Cardiac muscle cell (in vitro differentiated cells and primary cell): ENCODE measurements at regions not wholly inside any gene's neighbourhood (a gene's known extent, or its start where the extent isn't known, plus 50 kb on each side); places are given as distances from the start of the nearest gene placed in this dataset.

Experiments
- DNase-seq, 2 donors: peaks; one replicate each; pipeline versions ENCODE4 v3.0.0 to v3.0.0-alpha.2; 2010 to 2017; ENCODE audit warnings: low read depth in 1 of 2, low spot score in 1 of 2
- H3K27ac ChIP-seq: fragments of 200-600 bp; sonication (generic); 2 replicates; pipeline ENCODE4 v1.5.1; 2016
- H3K27me3 ChIP-seq: fragments of 200-600 bp; sonication (generic); 2 replicates; pipeline ENCODE4 v1.6.0; 2016; ENCODE audit warnings: control low read depth
- H3K36me3 ChIP-seq: fragments of 200-600 bp; sonication (generic); 2 replicates; pipeline ENCODE4 v1.5.1; 2016; ENCODE audit warnings: control low read depth
- H3K4me1 ChIP-seq: fragments of 200-600 bp; sonication (generic); 2 replicates; pipeline ENCODE4 v1.8.1; 2017; ENCODE audit warnings: low read depth, mild to moderate bottlenecking, mixed run types
- H3K4me3 ChIP-seq: fragments of 200-600 bp; sonication (generic); 2 replicates; pipeline ENCODE4 v1.5.1; 2016; ENCODE audit warnings: mild to moderate bottlenecking
- H3K9me3 ChIP-seq: fragments of 200-600 bp; sonication (generic); 2 replicates; pipeline ENCODE4 v1.5.1; 2017; ENCODE audit warnings: low read depth, mild to moderate bottlenecking, control low read depth
- CTCF ChIP-seq: IDR thresholded peaks from 2 replicates; pipeline ENCODE4 v1.5.1; 2012; ENCODE audit warnings: low read depth, mild to moderate bottlenecking, low read length

- no peak for TF ChIP-seq CTCF
- Histone ChIP-seq H3K9me3 (no peaks in the 10 kb centered on the region), H3K36me3 (no peaks in the 10 kb centered on the region), H3K27ac (no peak overlapping the region), H3K27me3 (no peaks in the 10 kb centered on the region), H3K4me1 (no peaks in the 10 kb centered on the region), H3K4me3 (no peak overlapping the region)
- DNase-seq: no peak
These were observed 575.4 kb downstream of the RWDD3 start for GRCh38 chr1:95809391-95809790.

GRCh38 chr1:95815511-95815910 lies 581.5 kb downstream of the RWDD3 start:
- H3K4me1 ChIP-seq: no peaks in the 10 kb centered on the region
- H3K9me3 ChIP-seq: no peaks in the 10 kb centered on the region
- no peaks in the 10 kb centered on the region for H3K36me3 ChIP-seq
- TF ChIP-seq CTCF: no peak
- H3K27me3 ChIP-seq: no peaks in the 10 kb centered on the region
- no peak overlapping the region for H3K27ac ChIP-seq
- no peak for DNase-seq
- H3K4me3 ChIP-seq: no peak overlapping the region

GRCh38 chr1:95829556-95829955 lies 595.5 kb downstream of the RWDD3 start:
- H3K4me3 ChIP-seq: no peak overlapping the region
- TF ChIP-seq CTCF: no peak
- H3K27me3 ChIP-seq: no peaks in the 10 kb centered on the region

GRCh38 chr1:95832370-95832769 lies 598.4 kb downstream of the RWDD3 start:
- Histone ChIP-seq H3K9me3 (no peaks in the 10 kb centered on the region), H3K4me1 (no peaks in the 10 kb centered on the region), H3K27ac (no peak overlapping the region), H3K27me3 (no peaks in the 10 kb centered on the region), H3K36me3 (no peaks in the 10 kb centered on the region), H3K4me3 (no peak overlapping the region)
- TF ChIP-seq CTCF: no peak
- no peak for DNase-seq

More at GRCh38 chr1:95829556-95829955, 595.5 kb downstream of the RWDD3 start:
- Histone ChIP-seq H3K36me3 (no peaks in the 10 kb centered on the region), H3K9me3 (no peaks in the 10 kb centered on the region), H3K4me1 (no peaks in the 10 kb centered on the region), H3K27ac (no peak overlapping the region)
- DNase-seq: no peak

- no peak for TF ChIP-seq CTCF
- DNase-seq: no peak
- Histone ChIP-seq H3K27ac (no peak overlapping the region), H3K4me1 (no peaks in the 10 kb centered on the region), H3K4me3 (no peak overlapping the region), H3K36me3 (no peaks in the 10 kb centered on the region), H3K9me3 (no peaks in the 10 kb centered on the region), H3K27me3 (no peaks in the 10 kb centered on the region)
These were observed 615.4 kb downstream of the RWDD3 start for GRCh38 chr1:95849439-95849838.

- no peak overlapping the region for H3K27ac ChIP-seq
- DNase-seq: no peak
- no peaks in the 10 kb centered on the region for H3K27me3 ChIP-seq
- H3K9me3 ChIP-seq: no peaks in the 10 kb centered on the region
- H3K4me3 ChIP-seq: no peak overlapping the region
- no peaks in the 10 kb centered on the region for H3K36me3 ChIP-seq
- H3K4me1 ChIP-seq: no peaks in the 10 kb centered on the region
- no peak for TF ChIP-seq CTCF
These were observed 616.2 kb downstream of the RWDD3 start for GRCh38 chr1:95850165-95850649.
